ENCODE measurements at regions not wholly inside any gene's neighbourhood (a gene's known extent, or its start where the extent isn't known, plus 50 kb on each side); places are given as distances from the start of the nearest gene placed in this dataset.

- DNase-seq, result no peak
Measured at GRCh38 chr9:108478431-108479332, 377.1 kb downstream of the ACTL7B start.

GRCh38 chr9:108477529-108478006 lies 378.2 kb downstream of the ACTL7B start:
- Histone ChIP-seq H3K36me3 (no peaks in the 10 kb centered on the region), H3K27ac (peak overlapping the region; percentile 81 to 95 (median 92)), H3K4me3 (no peak overlapping the region), H3K27me3 (no peaks in the 10 kb centered on the region), H3K4me1 (peaks cover 24 to 66% (median 34%) of the 10 kb centered on the region in 3 donors), H3K9me3 (no peaks in the 10 kb centered on the region)
- TF ChIP-seq CTCF (IDR thresholded peaks at IDR 0.05), result no peak
- no peak for TF ChIP-seq POLR2A (IDR thresholded peaks at IDR 0.05)
- no peak for DNase-seq
- WGBS, 2 donors, result 37 to 56% methylated on average over 6 of the region's 6 CpGs
- intact Hi-C loops (cut with DNase I), result no loop called here

More at GRCh38 chr9:108478431-108479332, 377.1 kb downstream of the ACTL7B start:
- Histone ChIP-seq H3K27ac (peak overlapping the region; percentile 81 to 95 (median 92)), H3K27me3 (no peaks in the 10 kb centered on the region), H3K4me3 (peak overlapping the region in 1 of 4 donors; percentile 31), H3K36me3 (no peaks in the 10 kb centered on the region), H3K4me1 (peaks cover 23 to 59% (median 23%) of the 10 kb centered on the region in 3 donors), H3K9me3 (no peaks in the 10 kb centered on the region)
- intact Hi-C loops (cut with DNase I), result no loop called here
- WGBS, 2 donors, result 20 to 28% methylated on average over 10 of the region's 11 CpGs
- peak in 4 of 6 experiments; percentile 17 to 38 (median 22) for TF ChIP-seq CTCF (IDR thresholded peaks at IDR 0.05)
- TF ChIP-seq POLR2A (IDR thresholded peaks at IDR 0.05), result no peak

- no peaks in the 10 kb centered on the region for H3K27me3 ChIP-seq
- TF ChIP-seq POLR2A (IDR thresholded peaks at IDR 0.05), result no peak
- no peak for TF ChIP-seq CTCF (IDR thresholded peaks at IDR 0.05)
- intact Hi-C loops (cut with DNase I), result no loop called here
- no peak for DNase-seq
- peaks cover 24 to 69% (median 34%) of the 10 kb centered on the region in 3 donors for H3K4me1 ChIP-seq
- peak overlapping the region; percentile 58 to 95 (median 76) for H3K27ac ChIP-seq
- 19 to 29% methylated on average over 3 of the region's 3 CpGs for WGBS, 2 donors
- no peaks in the 10 kb centered on the region for H3K9me3 ChIP-seq
- H3K4me3 ChIP-seq, result no peak overlapping the region
- no peaks in the 10 kb centered on the region for H3K36me3 ChIP-seq
Measured at GRCh38 chr9:108476574-108476973, 379.2 kb downstream of the ACTL7B start.

- H3K4me1 ChIP-seq, result peaks cover 24 to 76% (median 34%) of the 10 kb centered on the region in 3 donors
Measured at GRCh38 chr9:108475813-108476212, 380.0 kb downstream of the ACTL7B start.

More at GRCh38 chr9:108475813-108476212, 380.0 kb downstream of the ACTL7B start:
- H3K27ac ChIP-seq, result no peak overlapping the region
- H3K4me3 ChIP-seq, result no peak overlapping the region
- H3K36me3 ChIP-seq, result no peaks in the 10 kb centered on the region
- no peaks in the 10 kb centered on the region for H3K27me3 ChIP-seq
- no peak for DNase-seq
- H3K9me3 ChIP-seq, result no peaks in the 10 kb centered on the region
- intact Hi-C loops (cut with DNase I), result no loop called here
- no peak for TF ChIP-seq POLR2A (IDR thresholded peaks at IDR 0.05)
- TF ChIP-seq CTCF (IDR thresholded peaks at IDR 0.05), result no peak
- 78 to 92% methylated on average over 2 of the region's 2 CpGs for WGBS, 2 donors
